Nephron progenitor cell (in vitro differentiated cells): ENCODE measurements at regions not wholly inside any gene's neighbourhood (a gene's known extent, or its start where the extent isn't known, plus 50 kb on each side); places are given as distances from the start of the nearest gene placed in this dataset.

Experiments used
- DNase-seq: peaks from one replicate; pipeline ENCODE4 v3.0.0; 2021
- H3K27ac Mint-ChIP-seq: 2 replicates; pipeline ENCODE4 v1.8.0; 2021; ENCODE audit warnings: mild to moderate bottlenecking, moderate library complexity, mixed read lengths
- H3K27me3 Mint-ChIP-seq: 2 replicates; pipeline ENCODE4 v1.8.0; 2021; ENCODE audit warnings: mild to moderate bottlenecking, low read depth, mixed read lengths; ENCODE audit not compliant: poor library complexity
- H3K36me3 Mint-ChIP-seq: 2 replicates; pipeline ENCODE4 v1.8.0; 2021; ENCODE audit warnings: low read depth, mixed read lengths
- H3K4me1 Mint-ChIP-seq: 2 replicates; pipeline ENCODE4 v1.8.0; 2021; ENCODE audit warnings: mixed read lengths
- H3K4me3 Mint-ChIP-seq: 2 replicates; pipeline ENCODE4 v1.8.0; 2021; ENCODE audit warnings: mild to moderate bottlenecking, moderate library complexity, mixed read lengths
- H3K9me3 Mint-ChIP-seq: 2 replicates; pipeline ENCODE4 v1.8.0; 2021; ENCODE audit warnings: mild to moderate bottlenecking, moderate library complexity, mixed read lengths
- TF ChIP-seq, protein P1 (sequence below): fragments of 200-600 bp; sonication (generic); IDR thresholded peaks from 2 replicates; pipeline ENCODE4 v1.5.0; 2021; ENCODE audit warnings: antibody characterized with exemption

DNA sequence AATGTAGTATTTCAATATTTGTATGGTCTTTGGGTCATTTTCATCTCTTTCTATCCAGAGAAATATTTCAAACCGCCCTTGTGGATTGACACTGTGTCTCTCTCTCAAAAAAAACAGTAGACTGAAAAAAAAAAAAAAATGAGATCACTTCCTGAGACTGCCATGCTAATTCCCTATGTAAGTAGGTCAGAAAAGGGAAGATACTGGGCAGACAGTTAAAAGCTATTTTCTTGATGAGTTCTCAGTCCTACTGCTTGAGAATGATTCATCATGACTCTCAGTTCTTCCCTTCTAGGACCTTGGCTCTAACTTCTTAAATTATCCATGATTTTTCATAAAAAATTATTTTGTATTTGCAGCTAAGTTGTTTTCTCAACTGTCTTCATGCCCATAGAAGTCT lies 672.3 kb upstream of the REG3G start:
- TF ChIP-seq, protein P1, sequence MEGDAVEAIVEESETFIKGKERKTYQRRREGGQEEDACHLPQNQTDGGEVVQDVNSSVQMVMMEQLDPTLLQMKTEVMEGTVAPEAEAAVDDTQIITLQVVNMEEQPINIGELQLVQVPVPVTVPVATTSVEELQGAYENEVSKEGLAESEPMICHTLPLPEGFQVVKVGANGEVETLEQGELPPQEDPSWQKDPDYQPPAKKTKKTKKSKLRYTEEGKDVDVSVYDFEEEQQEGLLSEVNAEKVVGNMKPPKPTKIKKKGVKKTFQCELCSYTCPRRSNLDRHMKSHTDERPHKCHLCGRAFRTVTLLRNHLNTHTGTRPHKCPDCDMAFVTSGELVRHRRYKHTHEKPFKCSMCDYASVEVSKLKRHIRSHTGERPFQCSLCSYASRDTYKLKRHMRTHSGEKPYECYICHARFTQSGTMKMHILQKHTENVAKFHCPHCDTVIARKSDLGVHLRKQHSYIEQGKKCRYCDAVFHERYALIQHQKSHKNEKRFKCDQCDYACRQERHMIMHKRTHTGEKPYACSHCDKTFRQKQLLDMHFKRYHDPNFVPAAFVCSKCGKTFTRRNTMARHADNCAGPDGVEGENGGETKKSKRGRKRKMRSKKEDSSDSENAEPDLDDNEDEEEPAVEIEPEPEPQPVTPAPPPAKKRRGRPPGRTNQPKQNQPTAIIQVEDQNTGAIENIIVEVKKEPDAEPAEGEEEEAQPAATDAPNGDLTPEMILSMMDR, result no peak
- Mint-ChIP-seq H3K36me3 (no peaks in the 10 kb centered on the region), H3K27ac (no peak overlapping the region), H3K27me3 (no peaks in the 10 kb centered on the region), H3K4me3 (no peak overlapping the region), H3K4me1 (no peaks in the 10 kb centered on the region), H3K9me3 (no peaks in the 10 kb centered on the region)
- no peak for DNase-seq

DNA sequence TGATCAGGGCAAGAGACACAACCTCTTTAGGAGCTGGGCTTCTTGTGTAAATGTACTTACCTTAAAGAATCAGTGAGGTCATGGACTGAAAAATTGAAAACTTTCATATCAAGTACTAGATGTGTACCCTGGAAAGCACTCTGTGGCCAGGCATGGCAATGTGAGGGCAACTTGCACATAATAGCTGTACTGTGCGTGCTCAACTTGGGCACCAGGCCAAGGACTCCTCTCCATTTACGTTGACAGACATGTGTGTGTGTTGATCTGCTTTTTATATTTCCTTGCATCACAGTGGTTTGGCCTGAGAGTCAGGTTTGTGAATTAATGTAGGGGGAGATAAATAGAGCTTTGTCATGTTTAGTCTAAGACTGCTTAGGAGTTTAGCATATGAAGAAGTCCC lies 669.5 kb upstream of the REG3G start:
- H3K4me1 Mint-ChIP-seq, result no peaks in the 10 kb centered on the region

DNA sequence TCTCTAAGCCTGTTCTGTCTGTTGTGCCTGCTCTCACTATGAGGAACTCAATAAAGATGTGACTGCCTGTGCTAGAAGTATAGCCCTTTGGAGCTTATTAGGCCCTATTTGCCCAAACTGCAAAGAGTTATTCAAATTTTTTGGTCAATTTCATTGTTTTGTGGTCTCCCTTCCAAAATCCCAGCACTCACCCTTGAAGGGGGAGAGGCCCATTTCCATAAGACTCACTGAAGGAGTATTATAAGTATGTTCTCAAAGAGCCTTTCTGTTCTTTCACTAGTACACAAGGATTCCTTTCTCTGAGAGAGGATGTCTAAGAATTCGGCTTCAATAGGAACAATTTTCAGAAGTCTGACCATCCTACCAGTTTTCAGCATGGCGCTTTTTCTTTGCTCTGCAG lies 641.9 kb upstream of the REG3G start:
- Mint-ChIP-seq H3K4me3 (no peak overlapping the region), H3K27me3 (no peaks in the 10 kb centered on the region), H3K27ac (no peak overlapping the region), H3K36me3 (no peaks in the 10 kb centered on the region), H3K4me1 (no peaks in the 10 kb centered on the region), H3K9me3 (peaks cover 5% of the 10 kb centered on the region)
- DNase-seq, result no peak
- TF ChIP-seq, protein P1, result no peak

More for the DNA sequence above, 669.5 kb upstream of the REG3G start:
- no peaks in the 10 kb centered on the region for H3K27me3 Mint-ChIP-seq
- H3K27ac Mint-ChIP-seq, result no peak overlapping the region
- no peaks in the 10 kb centered on the region for H3K36me3 Mint-ChIP-seq
- no peak overlapping the region for H3K4me3 Mint-ChIP-seq
- no peak for DNase-seq
- H3K9me3 Mint-ChIP-seq, result no peaks in the 10 kb centered on the region
- TF ChIP-seq, protein P1, result no peak

DNA sequence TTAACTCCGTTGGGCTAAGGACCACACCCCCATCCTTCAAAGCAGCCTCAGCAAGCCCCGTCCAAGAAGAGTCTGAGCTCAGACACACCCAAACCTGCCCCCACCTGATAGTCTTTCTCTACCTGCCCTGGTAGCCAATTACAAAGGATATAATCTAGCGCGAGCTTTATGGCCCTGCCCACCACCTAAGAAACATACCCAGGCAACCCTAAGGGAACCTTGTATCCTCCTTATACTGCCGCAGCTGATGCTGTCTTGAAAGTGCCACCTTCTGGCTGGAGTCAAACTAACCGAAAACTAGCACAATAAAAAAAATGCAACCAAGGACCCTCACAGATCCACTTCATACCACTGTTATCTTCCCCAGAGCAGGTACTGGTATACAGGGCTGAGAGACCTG lies 628.3 kb upstream of the REG3G start:
- no peaks in the 10 kb centered on the region for H3K36me3 Mint-ChIP-seq
- no peaks in the 10 kb centered on the region for H3K27me3 Mint-ChIP-seq
- DNase-seq, result no peak
- no peak overlapping the region for H3K4me3 Mint-ChIP-seq
- H3K9me3 Mint-ChIP-seq, result peaks cover 18% of the 10 kb centered on the region
- no peaks in the 10 kb centered on the region for H3K4me1 Mint-ChIP-seq
- H3K27ac Mint-ChIP-seq, result no peak overlapping the region
- TF ChIP-seq, protein P1, result no peak

GRCh38 chr2:78407960-78408794 lies 617.3 kb upstream of the REG3G start:
- Mint-ChIP-seq H3K4me1 (no peaks in the 10 kb centered on the region), H3K27me3 (peaks cover 4% of the 10 kb centered on the region), H3K4me3 (no peak overlapping the region), H3K27ac (no peak overlapping the region), H3K36me3 (no peaks in the 10 kb centered on the region), H3K9me3 (no peaks in the 10 kb centered on the region)
- DNase-seq, result no peak
- TF ChIP-seq, protein P1, result no peak

- DNase-seq, result no peak
- Mint-ChIP-seq H3K9me3 (no peaks in the 10 kb centered on the region), H3K4me3 (no peak overlapping the region), H3K4me1 (no peaks in the 10 kb centered on the region), H3K27me3 (peaks cover 4% of the 10 kb centered on the region), H3K36me3 (no peaks in the 10 kb centered on the region), H3K27ac (no peak overlapping the region)
- TF ChIP-seq, protein P1, result no peak
Observed at GRCh38 chr2:78408795-78409118, 616.7 kb upstream of the REG3G start.
